Cardiac fibroblast (primary cell): ENCODE measurements at regions not wholly inside any gene's neighbourhood (a gene's known extent, or its start where the extent isn't known, plus 50 kb on each side); places are given as distances from the start of the nearest gene placed in this dataset.

ENCODE experiments used
- DNase-seq, 2 donors: peaks; one replicate each; pipeline versions ENCODE4 v3.0.0 to v3.0.0-alpha.2; 2010; ENCODE audit warnings: low read depth in 2 of 2
- H3K4me3 ChIP-seq, 2 donors: replicated peaks in 1 of 2; 1 replicate in 1 of 2; 2 replicates in 1 of 2; pipeline ENCODE4 v1.5.1; 2011; ENCODE audit warnings: low read depth in 2 of 2, low read length in 2 of 2, mild to moderate bottlenecking in 2 of 2, moderate library complexity in 1 of 2
- TF ChIP-seq, protein P1 (sequence below): IDR thresholded peaks from one replicate; pipeline ENCODE4 v1.5.1; 2011; ENCODE audit warnings: low read depth, mild to moderate bottlenecking, low read length, inconsistent platforms

- DNase-seq: no peak
- TF ChIP-seq, protein P1, sequence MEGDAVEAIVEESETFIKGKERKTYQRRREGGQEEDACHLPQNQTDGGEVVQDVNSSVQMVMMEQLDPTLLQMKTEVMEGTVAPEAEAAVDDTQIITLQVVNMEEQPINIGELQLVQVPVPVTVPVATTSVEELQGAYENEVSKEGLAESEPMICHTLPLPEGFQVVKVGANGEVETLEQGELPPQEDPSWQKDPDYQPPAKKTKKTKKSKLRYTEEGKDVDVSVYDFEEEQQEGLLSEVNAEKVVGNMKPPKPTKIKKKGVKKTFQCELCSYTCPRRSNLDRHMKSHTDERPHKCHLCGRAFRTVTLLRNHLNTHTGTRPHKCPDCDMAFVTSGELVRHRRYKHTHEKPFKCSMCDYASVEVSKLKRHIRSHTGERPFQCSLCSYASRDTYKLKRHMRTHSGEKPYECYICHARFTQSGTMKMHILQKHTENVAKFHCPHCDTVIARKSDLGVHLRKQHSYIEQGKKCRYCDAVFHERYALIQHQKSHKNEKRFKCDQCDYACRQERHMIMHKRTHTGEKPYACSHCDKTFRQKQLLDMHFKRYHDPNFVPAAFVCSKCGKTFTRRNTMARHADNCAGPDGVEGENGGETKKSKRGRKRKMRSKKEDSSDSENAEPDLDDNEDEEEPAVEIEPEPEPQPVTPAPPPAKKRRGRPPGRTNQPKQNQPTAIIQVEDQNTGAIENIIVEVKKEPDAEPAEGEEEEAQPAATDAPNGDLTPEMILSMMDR: no peak
- H3K4me3 ChIP-seq: no peak overlapping the region
These were observed 93.7 kb upstream of the ZNF827 start for GRCh38 chr4:146032234-146032860.

DNA sequence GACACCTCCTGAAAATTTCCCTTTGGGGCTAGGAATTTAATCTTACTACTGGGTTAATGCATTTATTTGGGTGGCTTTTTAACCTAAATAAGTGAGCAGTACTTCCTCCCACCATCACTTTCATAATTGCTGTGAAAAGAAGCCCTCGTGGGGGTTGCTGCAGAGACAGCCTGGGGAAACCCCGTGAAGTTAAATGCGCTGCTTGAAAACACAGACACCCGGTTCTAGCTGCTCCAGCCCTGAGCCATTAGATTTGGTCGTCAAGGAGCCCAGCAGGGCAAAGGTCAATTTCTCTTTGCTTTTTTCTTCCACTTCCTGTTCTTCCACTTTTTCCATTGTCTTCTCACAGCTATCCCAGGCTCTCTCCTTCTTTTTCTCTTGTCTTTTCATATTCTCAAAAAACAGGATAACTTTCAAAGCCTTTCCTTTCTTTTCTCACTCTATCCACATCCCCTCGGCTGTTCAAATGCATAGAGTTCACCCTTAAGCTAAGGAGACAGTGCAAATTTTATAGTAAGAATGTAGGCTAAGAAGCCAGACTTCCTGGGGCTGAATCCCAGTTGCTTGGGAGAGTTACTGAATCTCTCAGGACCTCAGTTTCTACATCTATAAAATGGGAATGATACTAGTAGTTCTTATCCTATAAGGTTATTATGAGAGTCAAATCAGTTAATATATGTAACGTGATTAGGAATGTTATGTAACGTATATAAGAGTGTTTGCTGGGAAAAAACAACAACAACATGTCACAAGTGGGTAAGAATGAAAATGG, 91.5 kb upstream of the ZNF827 start:
- TF ChIP-seq, protein P1: no peak
- H3K4me3 ChIP-seq: no peak overlapping the region
- no peak for DNase-seq

- peak in 1 of 2 donors; percentile 47 for DNase-seq
- TF ChIP-seq, protein P1: no peak
- no peak overlapping the region for H3K4me3 ChIP-seq
These were observed 90.5 kb upstream of the ZNF827 start for GRCh38 chr4:146029147-146029546.

GRCh38 chr4:146027761-146028160, 89.1 kb upstream of the ZNF827 start:
- no peak overlapping the region for H3K4me3 ChIP-seq
- TF ChIP-seq, protein P1: no peak
- DNase-seq: no peak

DNA sequence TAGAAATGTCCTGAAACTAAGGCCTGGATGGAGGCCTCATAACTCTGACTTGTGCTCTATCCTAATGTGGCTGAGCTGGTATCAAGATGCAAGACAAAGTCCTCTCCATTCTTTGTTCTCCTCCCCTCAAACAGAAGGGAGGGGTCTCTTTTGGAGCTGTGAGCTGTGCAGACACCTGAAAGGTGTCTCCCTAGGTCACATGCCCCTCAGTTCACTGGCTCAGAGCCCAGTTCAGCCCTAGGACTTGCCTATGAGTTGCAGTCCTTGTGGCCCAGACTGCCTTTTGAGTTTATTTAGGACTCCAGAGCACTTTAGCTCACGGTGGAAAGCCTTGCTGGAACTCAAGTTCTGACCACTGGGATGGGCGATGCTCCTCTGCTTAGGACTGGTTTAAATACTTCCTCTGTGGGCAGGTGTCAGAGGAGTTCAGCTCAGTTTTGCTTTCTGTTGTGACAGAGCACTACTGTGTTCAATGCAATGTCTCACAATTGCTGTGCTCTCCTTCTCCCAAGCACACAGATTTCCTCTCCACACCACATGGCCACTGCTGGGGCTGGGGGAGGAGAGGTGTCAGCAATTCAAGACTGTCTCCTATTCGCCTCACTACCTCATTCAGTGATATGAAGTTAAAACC, 84.8 kb upstream of the ZNF827 start:
- TF ChIP-seq, protein P1: no peak
- no peak for DNase-seq

DNA sequence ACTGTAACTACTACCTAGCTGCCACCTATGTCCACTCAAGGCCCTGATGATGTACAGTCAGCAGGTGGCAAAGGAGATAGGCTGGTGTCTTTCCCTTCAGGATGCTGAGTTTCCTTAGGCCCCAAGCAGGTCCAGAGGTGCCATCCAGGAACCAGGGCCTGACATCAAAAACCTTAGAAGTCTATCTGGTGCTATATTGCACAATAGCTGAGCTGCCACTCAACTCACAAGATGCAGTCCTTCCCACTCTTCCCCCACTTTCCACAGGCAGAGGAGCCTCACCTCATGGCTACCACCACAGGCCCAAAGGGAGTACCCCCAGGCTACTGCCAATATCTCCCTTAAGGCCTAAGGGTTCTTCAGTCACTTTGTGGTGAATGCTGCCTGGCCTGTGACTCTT, 83.9 kb upstream of the ZNF827 start:
- no peak for DNase-seq
- H3K4me3 ChIP-seq: no peak overlapping the region
- TF ChIP-seq, protein P1: no peak

More for the DNA sequence above, 84.8 kb upstream of the ZNF827 start:
- H3K4me3 ChIP-seq: no peak overlapping the region
